ENCODE measurements at regions not wholly inside any gene's neighbourhood (a gene's known extent, or its start where the extent isn't known, plus 50 kb on each side); places are given as distances from the start of the nearest gene placed in this dataset.

GRCh38 chr4:24181005-24181404, 291.2 kb upstream of the PPARGC1A start (continued):
- no peak for TF ChIP-seq CTCF (IDR thresholded peaks at IDR 0.05; ENCODE audit: control extremely low read depth in 1 of 3, insufficient read depth in 1 of 3, low read depth in 1 of 3, low read length in 3 of 3)
